ACC112 (cell line): ENCODE measurements at regions not wholly inside any gene's neighbourhood (a gene's known extent, or its start where the extent isn't known, plus 50 kb on each side); places are given as distances from the start of the nearest gene placed in this dataset.
"Not testable (repeated sequence)": the region's sequence is repeated elsewhere in the genome, so short reads cannot be mapped to it uniquely, and the experiment has no call there.

ENCODE experiments used
- H2AFZ ChIP-seq: fragments of 200-600 bp; sonication (generic); one replicate; pipeline ENCODE4 v1.6.0; 2017; ENCODE audit warnings: antibody characterized with exemption, low read length; ENCODE audit not compliant: unreplicated experiment
- H3K27ac ChIP-seq: fragments of 200-600 bp; sonication (generic); 2 replicates; pipeline ENCODE4 v1.5.1; 2014; ENCODE audit warnings: low read depth, mild to moderate bottlenecking, antibody characterized with exemption, low read length, moderate library complexity
- H3K27me3 ChIP-seq: fragments of 200-600 bp; sonication (generic); 2 replicates; pipeline ENCODE4 v1.6.1; 2014; ENCODE audit warnings: mild to moderate bottlenecking, antibody characterized with exemption, low read length, moderate library complexity, mixed read lengths; ENCODE audit not compliant: insufficient read depth
- H3K36me3 ChIP-seq: fragments of 200-600 bp; sonication (generic); 2 replicates; pipeline ENCODE4 v1.6.1; 2016; ENCODE audit warnings: mild to moderate bottlenecking, antibody characterized with exemption, low read length, moderate library complexity, mixed read lengths; ENCODE audit not compliant: insufficient read depth
- H3K4me1 ChIP-seq: fragments of 200-600 bp; sonication (generic); one replicate; pipeline ENCODE4 v1.6.1; 2016; ENCODE audit warnings: low read length, mixed read lengths; ENCODE audit not compliant: insufficient read depth, unreplicated experiment, control insufficient read depth
- H3K4me3 ChIP-seq: fragments of 200-600 bp; sonication (generic); 2 replicates; pipeline ENCODE4 v1.5.1; 2014; ENCODE audit warnings: mild to moderate bottlenecking, low read depth, low read length
- H3K79me2 ChIP-seq: fragments of 200-600 bp; sonication (generic); one replicate; pipeline ENCODE4 v1.6.0; 2016; ENCODE audit warnings: low read length; ENCODE audit not compliant: control insufficient read depth, unreplicated experiment, insufficient read depth

- peaks cover under 1% of the 10 kb centered on the region for H3K4me1 ChIP-seq
- no peak overlapping the region for H3K27ac ChIP-seq
- no peaks in the 10 kb centered on the region for H3K36me3 ChIP-seq
- no peak overlapping the region for H2AFZ ChIP-seq
- no peak overlapping the region for H3K4me3 ChIP-seq
- H3K27me3 ChIP-seq = no peaks in the 10 kb centered on the region
- no peaks in the 10 kb centered on the region for H3K79me2 ChIP-seq
Observed at GRCh38 chr6:154938221-154938580, 56.9 kb upstream of the TIAM2 start.

GRCh38 chr6:154938727-154939285, 56.3 kb upstream of the TIAM2 start:
- not testable (repeated sequence) for H2AFZ ChIP-seq, H3K27me3 ChIP-seq, H3K79me2 ChIP-seq, H3K27ac ChIP-seq, H3K4me1 ChIP-seq, H3K4me3 ChIP-seq, H3K36me3 ChIP-seq

DNA sequence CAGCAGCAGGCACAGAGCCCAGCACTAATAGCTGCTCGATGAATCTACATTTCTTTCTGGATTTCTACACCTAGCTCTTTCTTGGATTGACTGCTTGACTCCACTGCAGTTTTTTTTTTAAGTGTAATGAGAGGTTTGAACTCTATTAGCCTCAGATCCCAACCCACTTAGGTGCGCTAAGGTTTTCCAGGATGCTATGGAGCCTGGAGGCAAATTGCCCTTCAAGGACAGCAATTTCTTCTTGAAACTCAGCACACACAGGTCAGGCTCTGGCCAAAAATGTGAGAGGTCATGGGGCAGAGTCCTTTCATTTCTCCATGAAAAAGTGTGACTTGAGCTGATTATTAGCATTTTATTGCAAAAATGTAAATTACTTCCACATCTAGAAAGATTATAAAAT, 52.3 kb upstream of the TIAM2 start:
- Histone ChIP-seq H3K79me2 (no peaks in the 10 kb centered on the region), H3K27me3 (no peaks in the 10 kb centered on the region), H2AFZ (no peak overlapping the region), H3K4me3 (no peak overlapping the region), H3K27ac (no peak overlapping the region), H3K4me1 (no peaks in the 10 kb centered on the region), H3K36me3 (no peaks in the 10 kb centered on the region)

- no peaks in the 10 kb centered on the region for H3K36me3 ChIP-seq
- no peak overlapping the region for H2AFZ ChIP-seq
- no peaks in the 10 kb centered on the region for H3K27me3 ChIP-seq
- H3K27ac ChIP-seq = no peak overlapping the region
- no peaks in the 10 kb centered on the region for H3K4me1 ChIP-seq
- no peak overlapping the region for H3K4me3 ChIP-seq
- H3K79me2 ChIP-seq = no peaks in the 10 kb centered on the region
Observed at GRCh38 chr6:154945271-154945890, 49.7 kb upstream of the TIAM2 start.
